ENCODE measurements at regions not wholly inside any gene's neighbourhood (a gene's known extent, or its start where the extent isn't known, plus 50 kb on each side); places are given as distances from the start of the nearest gene placed in this dataset.
A peak's percentile ranks its signal among the peaks of the same experiment; 100 is the strongest.

- H4K20me1 ChIP-seq (ENCODE audit: insufficient read depth, low read length): no peaks in the 10 kb centered on the region
- peak overlapping the region; percentile 8 for H2AFZ ChIP-seq (ENCODE audit: low read length)
- H3K27ac ChIP-seq (ENCODE audit: low read depth, low read length): peak overlapping the region; percentile 25
- TF ChIP-seq CTCF (IDR thresholded peaks at IDR 0.05; ENCODE audit: extremely low read depth, low read depth, low read length): no peak
- H3K4me1 ChIP-seq (ENCODE audit: insufficient read depth, low read length): peaks cover 22% of the 10 kb centered on the region
- no peaks in the 10 kb centered on the region for H3K36me3 ChIP-seq (ENCODE audit: insufficient read depth, low read length)
- H3K4me2 ChIP-seq (ENCODE audit: insufficient read depth, low read length): no peak overlapping the region
- H3K4me3 ChIP-seq (ENCODE audit: insufficient read depth, low read length): no peak overlapping the region
- no peak for DNase-seq (ENCODE audit: insufficient read length, low spot score, missing footprints)
- H3K9me3 ChIP-seq (ENCODE audit: low read depth, low read length): no peaks in the 10 kb centered on the region
- no peaks in the 10 kb centered on the region for H3K79me2 ChIP-seq (ENCODE audit: insufficient read depth, low read length)
- H3K27me3 ChIP-seq (ENCODE audit: insufficient read depth, low read length): no peaks in the 10 kb centered on the region
Observed at GRCh38 chr3:170760174-170760526, 109.8 kb downstream of the RPL22L1 start.

GRCh38 chr3:170759511-170760173, 110.4 kb downstream of the RPL22L1 start:
- H3K4me2 ChIP-seq (ENCODE audit: insufficient read depth, low read length): no peak overlapping the region
- no peak overlapping the region for H2AFZ ChIP-seq (ENCODE audit: low read length)
- H3K27me3 ChIP-seq (ENCODE audit: insufficient read depth, low read length): no peaks in the 10 kb centered on the region
- no peak for TF ChIP-seq CTCF (IDR thresholded peaks at IDR 0.05; ENCODE audit: extremely low read depth, low read depth, low read length)
- no peaks in the 10 kb centered on the region for H4K20me1 ChIP-seq (ENCODE audit: insufficient read depth, low read length)
- DNase-seq (ENCODE audit: insufficient read length, low spot score, missing footprints): no peak
- H3K27ac ChIP-seq (ENCODE audit: low read depth, low read length): peak overlapping the region; percentile 9
- no peaks in the 10 kb centered on the region for H3K79me2 ChIP-seq (ENCODE audit: insufficient read depth, low read length)
- H3K4me1 ChIP-seq (ENCODE audit: insufficient read depth, low read length): peaks cover 22% of the 10 kb centered on the region
- H3K36me3 ChIP-seq (ENCODE audit: insufficient read depth, low read length): no peaks in the 10 kb centered on the region
- no peaks in the 10 kb centered on the region for H3K9me3 ChIP-seq (ENCODE audit: low read depth, low read length)
- no peak overlapping the region for H3K4me3 ChIP-seq (ENCODE audit: insufficient read depth, low read length)

- no peaks in the 10 kb centered on the region for H3K9me3 ChIP-seq (ENCODE audit: low read depth, low read length)
- H3K79me2 ChIP-seq (ENCODE audit: insufficient read depth, low read length): no peaks in the 10 kb centered on the region
- H3K4me2 ChIP-seq (ENCODE audit: insufficient read depth, low read length): no peak overlapping the region
- no peak overlapping the region for H3K4me3 ChIP-seq (ENCODE audit: insufficient read depth, low read length)
- no peaks in the 10 kb centered on the region for H4K20me1 ChIP-seq (ENCODE audit: insufficient read depth, low read length)
- no peak for DNase-seq (ENCODE audit: insufficient read length, low spot score, missing footprints)
- H3K36me3 ChIP-seq (ENCODE audit: insufficient read depth, low read length): no peaks in the 10 kb centered on the region
- no peak overlapping the region for H3K27ac ChIP-seq (ENCODE audit: low read depth, low read length)
- TF ChIP-seq CTCF (IDR thresholded peaks at IDR 0.05; ENCODE audit: extremely low read depth, low read depth, low read length): no peak
- H2AFZ ChIP-seq (ENCODE audit: low read length): no peak overlapping the region
- H3K4me1 ChIP-seq (ENCODE audit: insufficient read depth, low read length): peaks cover 46% of the 10 kb centered on the region
- H3K27me3 ChIP-seq (ENCODE audit: insufficient read depth, low read length): no peaks in the 10 kb centered on the region
Observed at GRCh38 chr3:170757038-170757437, 113.0 kb downstream of the RPL22L1 start.

- Histone ChIP-seq H4K20me1 (ENCODE audit: insufficient read depth, low read length) (no peaks in the 10 kb centered on the region), H3K9me3 (ENCODE audit: low read depth, low read length) (no peaks in the 10 kb centered on the region), H3K4me1 (ENCODE audit: insufficient read depth, low read length) (peaks cover 48% of the 10 kb centered on the region), H3K27me3 (ENCODE audit: insufficient read depth, low read length) (no peaks in the 10 kb centered on the region), H3K4me3 (ENCODE audit: insufficient read depth, low read length) (no peak overlapping the region), H3K4me2 (ENCODE audit: insufficient read depth, low read length) (no peak overlapping the region), H3K27ac (ENCODE audit: low read depth, low read length) (peak overlapping the region; percentile 57), H3K79me2 (ENCODE audit: insufficient read depth, low read length) (no peaks in the 10 kb centered on the region), H3K36me3 (ENCODE audit: insufficient read depth, low read length) (no peaks in the 10 kb centered on the region), H2AFZ (ENCODE audit: low read length) (peak overlapping the region; percentile 34)
- TF ChIP-seq CTCF (IDR thresholded peaks at IDR 0.05; ENCODE audit: extremely low read depth, low read depth, low read length): no peak
- DNase-seq (ENCODE audit: insufficient read length, low spot score, missing footprints): no peak
Observed at GRCh38 chr3:170754311-170754693, 115.7 kb downstream of the RPL22L1 start.

Measured in osteoblast (primary cell).